ENCODE measurements at regions not wholly inside any gene's neighbourhood (a gene's known extent, or its start where the extent isn't known, plus 50 kb on each side); places are given as distances from the start of the nearest gene placed in this dataset.

DNA sequence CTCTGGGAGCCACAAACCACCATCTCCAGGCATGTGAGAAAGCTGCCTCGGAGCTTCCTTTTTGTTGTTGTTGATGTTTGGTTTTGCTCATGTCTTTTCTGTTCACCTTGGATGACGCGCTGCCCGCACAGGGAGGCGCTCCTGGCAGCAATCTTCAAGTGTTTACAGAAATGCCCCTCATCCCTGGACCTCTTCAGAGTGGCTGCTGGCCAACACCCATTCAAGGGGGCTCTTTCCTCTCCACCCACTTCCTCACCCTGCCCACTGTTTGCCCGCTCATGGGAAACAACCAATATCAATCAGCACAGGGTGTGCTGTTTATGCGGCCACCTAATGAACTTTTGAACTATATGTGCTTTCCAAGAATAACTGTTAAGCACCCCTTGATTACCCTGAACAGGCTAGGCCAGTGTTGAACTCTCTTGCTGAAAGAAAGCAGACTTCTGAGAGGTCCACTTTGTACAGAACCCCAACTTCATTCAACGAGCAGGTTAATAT, 355.1 kb upstream of the CLNK start (continued):
- TF ChIP-seq RBBP5 (IDR thresholded peaks at IDR 0.05; ENCODE audit: borderline replicate concordance, insufficient read depth, low read length, poor library complexity, severe bottlenecking): no peak

DNA sequence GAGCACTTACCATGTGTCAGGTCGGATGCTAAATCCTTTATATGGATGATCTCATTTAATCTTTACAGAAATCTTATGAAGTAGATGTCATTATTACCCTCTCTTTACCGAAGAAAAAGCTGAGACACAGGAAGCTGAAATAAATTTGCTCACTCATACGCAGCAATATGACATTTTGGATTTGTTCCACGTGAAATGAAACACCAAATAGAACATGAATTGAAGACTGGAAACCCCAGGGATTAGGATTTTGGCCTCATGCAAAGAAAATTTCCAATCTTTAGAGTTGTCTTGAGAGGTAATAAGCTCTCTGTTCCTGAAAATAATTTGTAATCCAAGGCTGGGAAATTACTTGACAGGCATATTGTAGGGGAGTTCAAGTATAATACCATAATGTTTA, 354.4 kb upstream of the CLNK start:
- H4K20me1 ChIP-seq (replicated peaks; ENCODE audit: control insufficient read depth, insufficient read depth, low read length): no peaks in the 10 kb centered on the region
- H3K79me2 ChIP-seq (ENCODE audit: control insufficient read depth, insufficient read depth, low read length): no peaks in the 10 kb centered on the region
- no peaks in the 10 kb centered on the region for H3K4me1 ChIP-seq (replicated peaks in 1 of 2; ENCODE audit: control insufficient read depth in 2 of 2, insufficient read depth in 2 of 2, low read length in 2 of 2)
- in situ Hi-C loops (cut with MboI): no loop called here
- H3K9me1 ChIP-seq (ENCODE audit: control insufficient read depth, insufficient read depth, low read length): no peaks in the 10 kb centered on the region
- no peak overlapping the region for H2AFZ ChIP-seq (ENCODE audit: low read depth, low read length)
- H3K27ac ChIP-seq (ENCODE audit: extremely low read depth, low read depth, low read length): no peak overlapping the region
- FAIRE-seq: no peak
- H3K4me3 ChIP-seq: no peak overlapping the region
- WGBS (ENCODE audit: insufficient coverage, low coverage, missing lambda C conversion rate): 2% methylated on average over 4 of the region's 4 CpGs
- H3K9ac ChIP-seq (ENCODE audit: insufficient read depth in 1 of 2, low read depth in 2 of 2, low read length in 2 of 2): no peak overlapping the region
- H3K27me3 ChIP-seq (ENCODE audit: control insufficient read depth in 2 of 2, insufficient read depth in 2 of 2, low read length in 2 of 2): no peaks in the 10 kb centered on the region
- POLR2A ChIA-PET: no interaction called here
- no peak overlapping the region for H3K4me2 ChIP-seq (ENCODE audit: insufficient read depth, low read length)
- intact Hi-C loops (cut with micrococcal nuclease): no loop called here
- CTCF ChIA-PET (ENCODE audit: low intra/inter-chr PET ratio): no interaction called here
- DNase-seq (ENCODE audit: extremely low read depth in 1 of 4, low spot score in 3 of 4): no peak
- BruUV-seq (replicated peaks): no TSS peak
- no peaks in the 10 kb centered on the region for H3K9me3 ChIP-seq (replicated peaks; ENCODE audit: control insufficient read depth, insufficient read depth, low read depth, low read length)
- ATAC-seq: no peak
- no peaks in the 10 kb centered on the region for H3K36me3 ChIP-seq (ENCODE audit: control insufficient read depth, insufficient read depth, low read length)
- no peak for TF ChIP-seq ZNF766 (CRISPR knock-in tag; conservative IDR thresholded peaks at IDR 0.05)
- TF ChIP-seq, protein P1, sequence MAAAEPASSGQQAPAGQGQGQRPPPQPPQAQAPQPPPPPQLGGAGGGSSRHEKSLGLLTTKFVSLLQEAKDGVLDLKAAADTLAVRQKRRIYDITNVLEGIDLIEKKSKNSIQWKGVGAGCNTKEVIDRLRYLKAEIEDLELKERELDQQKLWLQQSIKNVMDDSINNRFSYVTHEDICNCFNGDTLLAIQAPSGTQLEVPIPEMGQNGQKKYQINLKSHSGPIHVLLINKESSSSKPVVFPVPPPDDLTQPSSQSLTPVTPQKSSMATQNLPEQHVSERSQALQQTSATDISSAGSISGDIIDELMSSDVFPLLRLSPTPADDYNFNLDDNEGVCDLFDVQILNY (CRISPR knock-in tag; IDR thresholded peaks at IDR 0.05): no peak
- TF ChIP-seq ZC3H4 (CRISPR knock-in tag; IDR thresholded peaks at IDR 0.05; ENCODE audit: borderline replicate concordance): no peak
- TF ChIP-seq, protein P2, sequence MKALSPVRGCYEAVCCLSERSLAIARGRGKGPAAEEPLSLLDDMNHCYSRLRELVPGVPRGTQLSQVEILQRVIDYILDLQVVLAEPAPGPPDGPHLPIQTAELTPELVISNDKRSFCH (CRISPR knock-in tag; IDR thresholded peaks at IDR 0.05): no peak
- TF ChIP-seq, protein P2 (tag; IDR thresholded peaks at IDR 0.05): no peak
- no peak for TF ChIP-seq MBD2 (IDR thresholded peaks at IDR 0.05; ENCODE audit: borderline replicate concordance, low read depth)
- TF ChIP-seq LCOR (CRISPR knock-in tag; IDR thresholded peaks at IDR 0.05): no peak
- TF ChIP-seq ZKSCAN3 (CRISPR knock-in tag; IDR thresholded peaks at IDR 0.05): no peak
- TF ChIP-seq TGIF2 (CRISPR knock-in tag; IDR thresholded peaks at IDR 0.05): no peak
- TF ChIP-seq ESRRA (IDR thresholded peaks at IDR 0.05; ENCODE audit: borderline replicate concordance, low read depth): no peak
- TF ChIP-seq, protein P3, sequence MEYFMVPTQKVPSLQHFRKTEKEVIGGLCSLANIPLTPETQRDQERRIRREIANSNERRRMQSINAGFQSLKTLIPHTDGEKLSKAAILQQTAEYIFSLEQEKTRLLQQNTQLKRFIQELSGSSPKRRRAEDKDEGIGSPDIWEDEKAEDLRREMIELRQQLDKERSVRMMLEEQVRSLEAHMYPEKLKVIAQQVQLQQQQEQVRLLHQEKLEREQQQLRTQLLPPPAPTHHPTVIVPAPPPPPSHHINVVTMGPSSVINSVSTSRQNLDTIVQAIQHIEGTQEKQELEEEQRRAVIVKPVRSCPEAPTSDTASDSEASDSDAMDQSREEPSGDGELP (CRISPR knock-in tag; IDR thresholded peaks at IDR 0.05; ENCODE audit: borderline replicate concordance): no peak
- TF ChIP-seq, protein P4, sequence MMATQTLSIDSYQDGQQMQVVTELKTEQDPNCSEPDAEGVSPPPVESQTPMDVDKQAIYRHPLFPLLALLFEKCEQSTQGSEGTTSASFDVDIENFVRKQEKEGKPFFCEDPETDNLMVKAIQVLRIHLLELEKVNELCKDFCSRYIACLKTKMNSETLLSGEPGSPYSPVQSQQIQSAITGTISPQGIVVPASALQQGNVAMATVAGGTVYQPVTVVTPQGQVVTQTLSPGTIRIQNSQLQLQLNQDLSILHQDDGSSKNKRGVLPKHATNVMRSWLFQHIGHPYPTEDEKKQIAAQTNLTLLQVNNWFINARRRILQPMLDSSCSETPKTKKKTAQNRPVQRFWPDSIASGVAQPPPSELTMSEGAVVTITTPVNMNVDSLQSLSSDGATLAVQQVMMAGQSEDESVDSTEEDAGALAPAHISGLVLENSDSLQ (IDR thresholded peaks at IDR 0.05): no peak
